ENCODE measurements at regions not wholly inside any gene's neighbourhood (a gene's known extent, or its start where the extent isn't known, plus 50 kb on each side); places are given as distances from the start of the nearest gene placed in this dataset.

- DNase-seq (ENCODE audit: low read depth, low spot score) (no peak), FAIRE-seq (no peak)
- Histone ChIP-seq H3K4me1 (ENCODE audit: control insufficient read depth, extremely low read depth, insufficient read depth, low read length) (no peaks in the 10 kb centered on the region), H3K9ac (replicated peaks; ENCODE audit: extremely low read depth, insufficient read depth, low read length) (no peak overlapping the region), H3K27me3 (ENCODE audit: control insufficient read depth in 2 of 2, insufficient read depth in 2 of 2, low read length in 2 of 2) (peaks cover 19 to 24% of the 10 kb centered on the region in 2 experiments), H3K9me3 (replicated peaks; ENCODE audit: control insufficient read depth, insufficient read depth, low read length) (no peaks in the 10 kb centered on the region), H2AFZ (ENCODE audit: low read depth, low read length) (no peak overlapping the region), H3K9me1 (replicated peaks; ENCODE audit: control insufficient read depth, extremely low read depth, insufficient read depth, low read length) (no peaks in the 10 kb centered on the region), H4K20me1 (replicated peaks; ENCODE audit: control insufficient read depth, extremely low read depth, insufficient read depth, low read length) (no peaks in the 10 kb centered on the region), H3K79me2 (ENCODE audit: control insufficient read depth, insufficient read depth, low read length) (no peaks in the 10 kb centered on the region), H3K27ac (ENCODE audit: insufficient read depth, low read depth, low read length) (no peak overlapping the region), H3K4me2 (ENCODE audit: insufficient read depth, low read length) (no peak overlapping the region), H3K36me3 (ENCODE audit: control insufficient read depth in 2 of 2, extremely low read depth in 1 of 2, insufficient read depth in 2 of 2, low read length in 2 of 2) (no peaks in the 10 kb centered on the region), H3K4me3 (replicated peaks in 1 of 3; ENCODE audit: insufficient read depth in 1 of 3, low read depth in 1 of 3, low read length in 3 of 3) (no peak overlapping the region)
- ChIA-PET CTCF (interaction anchor here (0.8 to 1.6 kb wide), 2 partner anchors 10 to 193 kb away, joined by 3 to 6 read pairs; no protein-coding TSS in a partner anchor), POLR2A (no interaction called here)
- no TSS peak for BruUV-seq (replicated peaks)
- TF ChIP-seq FOS (IDR thresholded peaks at IDR 0.05; ENCODE audit: borderline replicate concordance, insufficient read depth, low read length) (no peak), CTCF (IDR thresholded peaks at IDR 0.05; ENCODE audit: extremely low read depth in 1 of 2, insufficient read depth in 1 of 2, low read depth in 1 of 2, low read length in 2 of 2) (no peak), GATA2 (IDR thresholded peaks at IDR 0.05; ENCODE audit: insufficient read depth, insufficient read length, low read depth, low read length) (no peak), JUN (IDR thresholded peaks at IDR 0.05; ENCODE audit: borderline replicate concordance, insufficient read depth, insufficient read length, low read depth) (no peak), POLR2AphosphoS5 (IDR thresholded peaks at IDR 0.05; ENCODE audit: insufficient read depth, low read depth, low read length) (no peak)
- dilution Hi-C loops (cut with MboI; ENCODE audit: extremely low pct_ligation_motif_present, low sequenced_read_pairs) (no loop called here), intact Hi-C loops (cut with micrococcal nuclease) (no loop called here)
These were observed 281.6 kb downstream of the ZSWIM6 start for GRCh38 chr5:61613679-61614078.

- H3K9me3 ChIP-seq (replicated peaks; ENCODE audit: control insufficient read depth, insufficient read depth, low read length) = no peaks in the 10 kb centered on the region
- no peak for DNase-seq (ENCODE audit: low read depth, low spot score)
- TF ChIP-seq EZH2 (IDR thresholded peaks at IDR 0.05; ENCODE audit: borderline replicate concordance, low read depth, low read length, severe bottlenecking) (no peak), GATA2 (IDR thresholded peaks at IDR 0.05; ENCODE audit: insufficient read depth, insufficient read length, low read depth, low read length) (no peak), JUN (IDR thresholded peaks at IDR 0.05; ENCODE audit: borderline replicate concordance, insufficient read depth, insufficient read length, low read depth) (no peak), CTCF (IDR thresholded peaks at IDR 0.05; ENCODE audit: extremely low read depth in 1 of 2, insufficient read depth in 1 of 2, low read depth in 1 of 2, low read length in 2 of 2) (no peak)
- no peak overlapping the region for H3K9ac ChIP-seq (replicated peaks; ENCODE audit: extremely low read depth, insufficient read depth, low read length)
- ChIA-PET POLR2A (no interaction called here), CTCF (interaction anchor here (1.6 kb wide), 1 partner anchor 9 kb away, joined by 6 read pairs; no protein-coding TSS in a partner anchor)
- H3K79me2 ChIP-seq (ENCODE audit: control insufficient read depth, insufficient read depth, low read length) = no peaks in the 10 kb centered on the region
- no peak overlapping the region for H3K27ac ChIP-seq (ENCODE audit: insufficient read depth, low read depth, low read length)
- H3K9me1 ChIP-seq (replicated peaks; ENCODE audit: control insufficient read depth, extremely low read depth, insufficient read depth, low read length) = no peaks in the 10 kb centered on the region
- no peaks in the 10 kb centered on the region for H3K36me3 ChIP-seq (ENCODE audit: control insufficient read depth in 2 of 2, extremely low read depth in 1 of 2, insufficient read depth in 2 of 2, low read length in 2 of 2)
- intact Hi-C loops (cut with micrococcal nuclease) (no loop called here), dilution Hi-C loops (cut with MboI; ENCODE audit: extremely low pct_ligation_motif_present, low sequenced_read_pairs) (no loop called here)
- no peak overlapping the region for H3K4me2 ChIP-seq (ENCODE audit: insufficient read depth, low read length)
- H3K4me1 ChIP-seq (ENCODE audit: control insufficient read depth, extremely low read depth, insufficient read depth, low read length) = no peaks in the 10 kb centered on the region
- H3K27me3 ChIP-seq (ENCODE audit: control insufficient read depth in 2 of 2, insufficient read depth in 2 of 2, low read length in 2 of 2) = peaks cover 12 to 20% of the 10 kb centered on the region in 2 experiments
- no TSS peak for BruUV-seq (replicated peaks)
- FAIRE-seq = no peak
- no peaks in the 10 kb centered on the region for H4K20me1 ChIP-seq (replicated peaks; ENCODE audit: control insufficient read depth, extremely low read depth, insufficient read depth, low read length)
- no peak overlapping the region for H2AFZ ChIP-seq (ENCODE audit: low read depth, low read length)
- H3K4me3 ChIP-seq (replicated peaks in 1 of 3; ENCODE audit: insufficient read depth in 1 of 3, low read depth in 1 of 3, low read length in 3 of 3) = no peak overlapping the region
These were observed 282.5 kb downstream of the ZSWIM6 start for GRCh38 chr5:61614606-61615005.
